SK-N-SH treated with all-trans-retinoic acid at 6 μM for 48 hours (cell line): ENCODE measurements at regions not wholly inside any gene's neighbourhood (a gene's known extent, or its start where the extent isn't known, plus 50 kb on each side); places are given as distances from the start of the nearest gene placed in this dataset.

Source experiments
- PATZ1 ChIP-seq: fragments of 250-450 bp; sonication (Bioruptor Pico); IDR thresholded peaks from 2 replicates; pipeline ENCODE4 v1.8.0; 2020; ENCODE audit warnings: mild to moderate bottlenecking, moderate library complexity, borderline replicate concordance
- PPARA ChIP-seq: fragments of 250-450 bp; sonication (Bioruptor Pico); IDR thresholded peaks from 2 replicates; pipeline ENCODE4 v1.5.0; 2020; ENCODE audit warnings: mild to moderate bottlenecking, borderline replicate concordance
- RARB ChIP-seq: fragments of 250-450 bp; sonication (Bioruptor Pico); IDR thresholded peaks from 2 replicates; pipeline ENCODE4 v1.8.0; 2021; ENCODE audit warnings: mild to moderate bottlenecking, moderate library complexity
- SNAI2 ChIP-seq: fragments of 250-450 bp; sonication (Bioruptor Pico); IDR thresholded peaks from 2 replicates; pipeline ENCODE4 v1.5.0; 2020; ENCODE audit warnings: mild to moderate bottlenecking, moderate library complexity
- TCF4 ChIP-seq: fragments of 250-450 bp; sonication (Bioruptor Pico); IDR thresholded peaks from 2 replicates; pipeline ENCODE4 v1.8.0; 2021; ENCODE audit warnings: mild to moderate bottlenecking, moderate library complexity, borderline replicate concordance
- ZC3H10 ChIP-seq: fragments of 250-450 bp; sonication (Bioruptor Pico); IDR thresholded peaks from 2 replicates; pipeline ENCODE4 v1.5.1; 2021; ENCODE audit warnings: mild to moderate bottlenecking, moderate library complexity
- ZFP3 ChIP-seq: fragments of 250-450 bp; sonication (Bioruptor Pico); IDR thresholded peaks from 2 replicates; pipeline ENCODE4 v1.5.0; 2020; ENCODE audit warnings: mild to moderate bottlenecking, moderate library complexity
- ZFP30 ChIP-seq: fragments of 450-650 bp; formaldehyde crosslinking; IDR thresholded peaks from 2 replicates; pipeline ENCODE4 v1.5.0; 2022; ENCODE audit warnings: mild to moderate bottlenecking, moderate library complexity

- TF ChIP-seq ZC3H10 (CRISPR knock-in tag) (no peak), ZFP30 (CRISPR knock-in tag) (no peak), ZFP3 (no peak), SNAI2 (CRISPR knock-in tag) (no peak), PPARA (CRISPR knock-in tag) (no peak), RARB (CRISPR knock-in tag) (no peak), PATZ1 (no peak), TCF4 (no peak)
These were observed 269.0 kb downstream of the SEC16B start for GRCh38 chr1:177700856-177701255.
